Adrenal gland (tissue), 5 donors: ENCODE measurements at regions not wholly inside any gene's neighbourhood (a gene's known extent, or its start where the extent isn't known, plus 50 kb on each side); places are given as distances from the start of the nearest gene placed in this dataset.

Experiments
- CTCF ChIP-seq, 6 experiments: fragments of 450-650 bp in 4 of 6; fragments of 200-600 bp in 2 of 6; sonication (generic) in 1 of 6; IDR thresholded peaks; 1 replicate in 5 of 6; 2 replicates in 1 of 6; pipeline versions ENCODE4 v1.5.1 to v1.8.0; 2016 to 2021; ENCODE audit warnings: antibody characterized with exemption in 6 of 6, mild to moderate bottlenecking in 2 of 6, moderate library complexity in 1 of 6
- POLR2A ChIP-seq, 2 donors: fragments of 450-650 bp; IDR thresholded peaks; one replicate each; pipeline ENCODE4 v1.6.1; 2017; ENCODE audit warnings: antibody characterized with exemption in 2 of 2, mild to moderate bottlenecking in 2 of 2, moderate library complexity in 1 of 2
- donor health status: DM: no; HTN: no; CAD: no.

GRCh38 chr15:26231096-26231495 is 368.0 kb upstream of the ATP10A start:
- TF ChIP-seq CTCF (IDR thresholded peaks at IDR 0.05) = no peak
- TF ChIP-seq POLR2A (IDR thresholded peaks at IDR 0.05) = no peak
